Body of pancreas (tissue), 4 donors: ENCODE measurements at regions not wholly inside any gene's neighbourhood (a gene's known extent, or its start where the extent isn't known, plus 50 kb on each side); places are given as distances from the start of the nearest gene placed in this dataset.

Experiments
- ATAC-seq: fragments of 150-250 bp; one replicate; pipeline ENCODE4 v1.9.1; 2016
- DNase-seq, 4 donors: peaks; one replicate each; pipeline ENCODE4 v3.0.0-alpha.2; 2019
- H3K27ac ChIP-seq, 4 donors: fragments of 200-600 bp; sonication (generic); 1 replicate in 3 of 4; 2 replicates in 1 of 4; pipeline versions ENCODE4 v1.5.1 to v1.6.1; 2016 to 2019; ENCODE audit warnings: mild to moderate bottlenecking in 1 of 4, mixed read lengths in 1 of 4, moderate library complexity in 1 of 4
- H3K27me3 ChIP-seq, 2 donors: fragments of 200-600 bp; sonication (generic); one replicate each; pipeline ENCODE4 v1.6.0; 2016; ENCODE audit warnings: mild to moderate bottlenecking in 1 of 2
- H3K36me3 ChIP-seq, 2 donors: fragments of 200-600 bp; sonication (generic); replicated peaks in 1 of 2; 2 replicates each; pipeline ENCODE4 v1.5.1; 2016; ENCODE audit warnings: low read depth in 2 of 2; ENCODE audit not compliant: insufficient read depth in 1 of 2
- H3K4me1 ChIP-seq: fragments of 200-600 bp; sonication (generic); one replicate; pipeline ENCODE4 v1.6.0; 2016
- H3K4me3 ChIP-seq, 2 donors: fragments of 200-600 bp; sonication (generic); 1 replicate in 1 of 2; 2 replicates in 1 of 2; pipeline ENCODE4 v1.5.1; 2016 to 2019
- H3K9me3 ChIP-seq, 3 donors: fragments of 200-600 bp; sonication (generic); 1 replicate in 2 of 3; 2 replicates in 1 of 3; pipeline ENCODE4 v1.5.1; 2016
- CTCF ChIP-seq, 7 experiments: fragments of 450-650 bp in 4 of 7; fragments of 200-600 bp in 3 of 7; sonication (generic) in 3 of 7; IDR thresholded peaks; one replicate each; pipeline ENCODE4 v1.5.1; 2016 to 2019; ENCODE audit warnings: antibody characterized with exemption in 7 of 7
- POLR2A ChIP-seq, 3 donors: fragments of 450-650 bp; IDR thresholded peaks; one replicate each; pipeline ENCODE4 v1.6.1; 2016; ENCODE audit warnings: antibody characterized with exemption in 3 of 3, mild to moderate bottlenecking in 2 of 3
- WGBS, 2 donors: methylation state at CpG; one replicate each; pipeline ENCODE4 v1.1.5; 2017; 5-methylcytosine and 5-hydroxymethylcytosine counted together
- intact Hi-C: fragments of 100-400 bp; cut with DNase I; formaldehyde crosslinking; loops from one replicate; pipeline ENCODE4 v1.15.1; 2023

GRCh38 chr3:147662705-147663104, 253.5 kb downstream of the ZIC1 start:
- DNase-seq (no peak), ATAC-seq (no peak)
- Histone ChIP-seq H3K9me3 (no peaks in the 10 kb centered on the region), H3K36me3 (no peaks in the 10 kb centered on the region), H3K4me3 (no peak overlapping the region), H3K27me3 (no peaks in the 10 kb centered on the region), H3K4me1 (no peaks in the 10 kb centered on the region), H3K27ac (no peak overlapping the region)
- intact Hi-C loops: no loop called here
- WGBS, 2 donors: 46 to 50% methylated on average over 1 of the region's 1 CpG
- TF ChIP-seq POLR2A (IDR thresholded peaks at IDR 0.05) (no peak), CTCF (IDR thresholded peaks at IDR 0.05) (no peak)

GRCh38 chr3:147669077-147669476, 259.9 kb downstream of the ZIC1 start:
- Histone ChIP-seq H3K4me1 (no peaks in the 10 kb centered on the region), H3K9me3 (no peaks in the 10 kb centered on the region), H3K27me3 (no peaks in the 10 kb centered on the region), H3K4me3 (no peak overlapping the region), H3K27ac (no peak overlapping the region), H3K36me3 (no peaks in the 10 kb centered on the region)
- no peak for DNase-seq
- no peak for TF ChIP-seq CTCF (IDR thresholded peaks at IDR 0.05)
- TF ChIP-seq POLR2A (IDR thresholded peaks at IDR 0.05): no peak
- no peak for ATAC-seq
- intact Hi-C loops: no loop called here
- 68 to 84% methylated on average over 2 of the region's 2 CpGs for WGBS, 2 donors

GRCh38 chr3:147672035-147672434, 262.9 kb downstream of the ZIC1 start:
- intact Hi-C loops: no loop called here
- no peak for ATAC-seq
- H3K9me3 ChIP-seq: no peaks in the 10 kb centered on the region

GRCh38 chr3:147672436-147672835, 263.3 kb downstream of the ZIC1 start:
- DNase-seq (no peak), ATAC-seq (no peak)
- no peaks in the 10 kb centered on the region for H3K9me3 ChIP-seq
- no peaks in the 10 kb centered on the region for H3K36me3 ChIP-seq
- no peak overlapping the region for H3K27ac ChIP-seq
- no peaks in the 10 kb centered on the region for H3K4me1 ChIP-seq
- H3K27me3 ChIP-seq: no peaks in the 10 kb centered on the region
- intact Hi-C loops: no loop called here
- WGBS, 2 donors: 23 to 35% methylated on average over 2 of the region's 2 CpGs
- TF ChIP-seq CTCF (IDR thresholded peaks at IDR 0.05) (no peak), POLR2A (IDR thresholded peaks at IDR 0.05) (no peak)
- H3K4me3 ChIP-seq: no peak overlapping the region

More at GRCh38 chr3:147672035-147672434, 262.9 kb downstream of the ZIC1 start:
- TF ChIP-seq CTCF (IDR thresholded peaks at IDR 0.05): no peak
- no peak for TF ChIP-seq POLR2A (IDR thresholded peaks at IDR 0.05)
- DNase-seq: no peak
- Histone ChIP-seq H3K4me1 (no peaks in the 10 kb centered on the region), H3K27ac (no peak overlapping the region), H3K36me3 (no peaks in the 10 kb centered on the region), H3K27me3 (no peaks in the 10 kb centered on the region), H3K4me3 (no peak overlapping the region)

GRCh38 chr3:147675761-147676160, 266.6 kb downstream of the ZIC1 start:
- 83 to 88% methylated on average over 2 of the region's 2 CpGs for WGBS, 2 donors
- intact Hi-C loops: no loop called here
- H3K4me1 ChIP-seq: no peaks in the 10 kb centered on the region
- ATAC-seq (no peak), DNase-seq (no peak)
- H3K27me3 ChIP-seq: no peaks in the 10 kb centered on the region
- no peak overlapping the region for H3K27ac ChIP-seq
- TF ChIP-seq POLR2A (IDR thresholded peaks at IDR 0.05): no peak
- no peak for TF ChIP-seq CTCF (IDR thresholded peaks at IDR 0.05)
- no peaks in the 10 kb centered on the region for H3K36me3 ChIP-seq
- no peaks in the 10 kb centered on the region for H3K9me3 ChIP-seq
- no peak overlapping the region for H3K4me3 ChIP-seq
